HUES48 (cell line): ENCODE measurements at regions not wholly inside any gene's neighbourhood (a gene's known extent, or its start where the extent isn't known, plus 50 kb on each side); places are given as distances from the start of the nearest gene placed in this dataset.

Experiments used
- H3K27ac ChIP-seq: one replicate; pipeline ENCODE4 v1.7.0; 2013; ENCODE audit warnings: low read depth, low read length, inconsistent platforms
- H3K27me3 ChIP-seq: 2 replicates; pipeline ENCODE4 v1.6.1; 2013; ENCODE audit warnings: mild to moderate bottlenecking, low read length; ENCODE audit not compliant: control insufficient read depth, insufficient read depth
- H3K36me3 ChIP-seq: 2 replicates; pipeline ENCODE4 v1.6.1; 2013; ENCODE audit warnings: low read length; ENCODE audit not compliant: control insufficient read depth, insufficient read depth
- H3K4me1 ChIP-seq: 2 replicates; pipeline ENCODE4 v1.6.1; 2013; ENCODE audit warnings: mild to moderate bottlenecking, low read length; ENCODE audit not compliant: control insufficient read depth, insufficient read depth
- H3K4me3 ChIP-seq: 2 replicates; pipeline ENCODE4 v1.5.1; 2013; ENCODE audit warnings: mild to moderate bottlenecking, low read depth, low read length
- H3K9ac ChIP-seq: 2 replicates; pipeline ENCODE4 v1.6.1; 2013; ENCODE audit warnings: mild to moderate bottlenecking, low read depth, low read length, moderate library complexity
- H3K9me3 ChIP-seq: 2 replicates; pipeline ENCODE4 v1.6.1; 2013; ENCODE audit warnings: low read length; ENCODE audit not compliant: control insufficient read depth, insufficient read depth

GRCh38 chr9:84054341-84055010 lies 73.9 kb downstream of the RMI1 start:
- Histone ChIP-seq H3K9me3 (no peaks in the 10 kb centered on the region), H3K9ac (no peak overlapping the region), H3K27ac (no peak overlapping the region)

GRCh38 chr9:84057662-84058061 lies 77.1 kb downstream of the RMI1 start:
- no peak overlapping the region for H3K4me3 ChIP-seq
- no peaks in the 10 kb centered on the region for H3K4me1 ChIP-seq
- no peaks in the 10 kb centered on the region for H3K9me3 ChIP-seq
- H3K9ac ChIP-seq, result no peak overlapping the region
- no peaks in the 10 kb centered on the region for H3K36me3 ChIP-seq
- no peaks in the 10 kb centered on the region for H3K27me3 ChIP-seq
- H3K27ac ChIP-seq, result no peak overlapping the region

More at GRCh38 chr9:84054341-84055010, 73.9 kb downstream of the RMI1 start:
- Histone ChIP-seq H3K36me3 (no peaks in the 10 kb centered on the region), H3K4me1 (no peaks in the 10 kb centered on the region), H3K4me3 (no peak overlapping the region), H3K27me3 (no peaks in the 10 kb centered on the region)

- no peak overlapping the region for H3K9ac ChIP-seq
- H3K4me3 ChIP-seq, result no peak overlapping the region
- no peaks in the 10 kb centered on the region for H3K9me3 ChIP-seq
- H3K4me1 ChIP-seq, result no peaks in the 10 kb centered on the region
- no peaks in the 10 kb centered on the region for H3K36me3 ChIP-seq
- no peaks in the 10 kb centered on the region for H3K27me3 ChIP-seq
- no peak overlapping the region for H3K27ac ChIP-seq
Measured at GRCh38 chr9:84059936-84060335, 79.3 kb downstream of the RMI1 start.

GRCh38 chr9:84061613-84062193 lies 81.1 kb downstream of the RMI1 start:
- no peak overlapping the region for H3K27ac ChIP-seq
- no peaks in the 10 kb centered on the region for H3K4me1 ChIP-seq
- H3K36me3 ChIP-seq, result no peaks in the 10 kb centered on the region
- no peaks in the 10 kb centered on the region for H3K27me3 ChIP-seq
- no peak overlapping the region for H3K9ac ChIP-seq
- no peaks in the 10 kb centered on the region for H3K9me3 ChIP-seq
- no peak overlapping the region for H3K4me3 ChIP-seq

GRCh38 chr9:84062538-84062937 lies 81.9 kb downstream of the RMI1 start:
- Histone ChIP-seq H3K9me3 (no peaks in the 10 kb centered on the region), H3K36me3 (no peaks in the 10 kb centered on the region), H3K27me3 (no peaks in the 10 kb centered on the region), H3K27ac (no peak overlapping the region), H3K4me3 (no peak overlapping the region), H3K4me1 (no peaks in the 10 kb centered on the region), H3K9ac (no peak overlapping the region)

- H3K4me3 ChIP-seq, result no peak overlapping the region
- H3K4me1 ChIP-seq, result no peaks in the 10 kb centered on the region
- H3K27me3 ChIP-seq, result no peaks in the 10 kb centered on the region
- no peak overlapping the region for H3K27ac ChIP-seq
- no peaks in the 10 kb centered on the region; the same call in 1 of the 2 replicates for H3K9me3 ChIP-seq
- no peaks in the 10 kb centered on the region for H3K36me3 ChIP-seq
- no peak overlapping the region for H3K9ac ChIP-seq
Measured at GRCh38 chr9:84067821-84068220, 87.2 kb downstream of the RMI1 start.

GRCh38 chr9:84068872-84069271 lies 88.3 kb downstream of the RMI1 start:
- no peaks in the 10 kb centered on the region for H3K27me3 ChIP-seq
- H3K4me3 ChIP-seq, result no peak overlapping the region
- no peak overlapping the region for H3K9ac ChIP-seq
- H3K36me3 ChIP-seq, result no peaks in the 10 kb centered on the region
- H3K9me3 ChIP-seq, result no peaks in the 10 kb centered on the region; the same call in 1 of the 2 replicates
- H3K4me1 ChIP-seq, result no peaks in the 10 kb centered on the region
- no peak overlapping the region for H3K27ac ChIP-seq

GRCh38 chr9:84070590-84070989 lies 90.0 kb downstream of the RMI1 start:
- no peaks in the 10 kb centered on the region for H3K27me3 ChIP-seq
- no peak overlapping the region for H3K9ac ChIP-seq
- no peak overlapping the region for H3K27ac ChIP-seq
- H3K4me1 ChIP-seq, result no peaks in the 10 kb centered on the region
- H3K4me3 ChIP-seq, result no peak overlapping the region
- H3K36me3 ChIP-seq, result no peaks in the 10 kb centered on the region
- no peaks in the 10 kb centered on the region; the same call in 1 of the 2 replicates for H3K9me3 ChIP-seq

GRCh38 chr9:84072621-84073180 lies 92.1 kb downstream of the RMI1 start:
- H3K36me3 ChIP-seq, result no peaks in the 10 kb centered on the region

GRCh38 chr9:84075004-84075403 lies 94.4 kb downstream of the RMI1 start:
- Histone ChIP-seq H3K27ac (no peak overlapping the region), H3K9me3 (no peaks in the 10 kb centered on the region; the same call in 1 of the 2 replicates), H3K4me3 (no peak overlapping the region), H3K36me3 (no peaks in the 10 kb centered on the region), H3K4me1 (no peaks in the 10 kb centered on the region), H3K9ac (no peak overlapping the region), H3K27me3 (no peaks in the 10 kb centered on the region)

More at GRCh38 chr9:84072621-84073180, 92.1 kb downstream of the RMI1 start:
- Histone ChIP-seq H3K9me3 (no peaks in the 10 kb centered on the region; the same call in 1 of the 2 replicates), H3K4me3 (no peak overlapping the region), H3K9ac (no peak overlapping the region), H3K27me3 (no peaks in the 10 kb centered on the region), H3K27ac (no peak overlapping the region), H3K4me1 (no peaks in the 10 kb centered on the region)

GRCh38 chr9:84076384-84076783 lies 95.8 kb downstream of the RMI1 start:
- H3K9me3 ChIP-seq, result no peaks in the 10 kb centered on the region
- H3K27me3 ChIP-seq, result no peaks in the 10 kb centered on the region
- no peak overlapping the region for H3K4me3 ChIP-seq
- no peak overlapping the region for H3K9ac ChIP-seq
- H3K4me1 ChIP-seq, result no peaks in the 10 kb centered on the region
- no peak overlapping the region for H3K27ac ChIP-seq
- H3K36me3 ChIP-seq, result no peaks in the 10 kb centered on the region
